Lower leg skin (tissue), 3 donors: ENCODE measurements at regions not wholly inside any gene's neighbourhood (a gene's known extent, or its start where the extent isn't known, plus 50 kb on each side); places are given as distances from the start of the nearest gene placed in this dataset.

ENCODE experiments used
- POLR2A ChIP-seq, 2 donors: fragments of 450-650 bp; IDR thresholded peaks; one replicate each; pipeline ENCODE4 v1.6.1; 2016 to 2017; ENCODE audit warnings: antibody characterized with exemption in 2 of 2, mild to moderate bottlenecking in 1 of 2, moderate library complexity in 1 of 2
- TF ChIP-seq, protein P1 (sequence below), 3 donors: fragments of 450-650 bp; IDR thresholded peaks; one replicate each; pipeline ENCODE4 v1.5.1; 2016; ENCODE audit warnings: antibody characterized with exemption in 3 of 3, mild to moderate bottlenecking in 3 of 3, moderate library complexity in 2 of 3

GRCh38 chr3:102207151-102207571, 227.7 kb upstream of the ZPLD1 start:
- TF ChIP-seq, protein P1, sequence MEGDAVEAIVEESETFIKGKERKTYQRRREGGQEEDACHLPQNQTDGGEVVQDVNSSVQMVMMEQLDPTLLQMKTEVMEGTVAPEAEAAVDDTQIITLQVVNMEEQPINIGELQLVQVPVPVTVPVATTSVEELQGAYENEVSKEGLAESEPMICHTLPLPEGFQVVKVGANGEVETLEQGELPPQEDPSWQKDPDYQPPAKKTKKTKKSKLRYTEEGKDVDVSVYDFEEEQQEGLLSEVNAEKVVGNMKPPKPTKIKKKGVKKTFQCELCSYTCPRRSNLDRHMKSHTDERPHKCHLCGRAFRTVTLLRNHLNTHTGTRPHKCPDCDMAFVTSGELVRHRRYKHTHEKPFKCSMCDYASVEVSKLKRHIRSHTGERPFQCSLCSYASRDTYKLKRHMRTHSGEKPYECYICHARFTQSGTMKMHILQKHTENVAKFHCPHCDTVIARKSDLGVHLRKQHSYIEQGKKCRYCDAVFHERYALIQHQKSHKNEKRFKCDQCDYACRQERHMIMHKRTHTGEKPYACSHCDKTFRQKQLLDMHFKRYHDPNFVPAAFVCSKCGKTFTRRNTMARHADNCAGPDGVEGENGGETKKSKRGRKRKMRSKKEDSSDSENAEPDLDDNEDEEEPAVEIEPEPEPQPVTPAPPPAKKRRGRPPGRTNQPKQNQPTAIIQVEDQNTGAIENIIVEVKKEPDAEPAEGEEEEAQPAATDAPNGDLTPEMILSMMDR (IDR thresholded peaks at IDR 0.05) = no peak
- TF ChIP-seq POLR2A (IDR thresholded peaks at IDR 0.05) = no peak
